WERI-Rb-1 (cell line): ENCODE measurements at regions not wholly inside any gene's neighbourhood (a gene's known extent, or its start where the extent isn't known, plus 50 kb on each side); places are given as distances from the start of the nearest gene placed in this dataset.

Experiments used
- DNase-seq: peaks from one replicate; pipeline ENCODE4 v3.0.0-alpha.2; 2020
- H3K27ac ChIP-seq: fragments of 250-450 bp; sonication (Bioruptor Pico); 2 replicates; pipeline ENCODE4 v1.5.1; 2020; ENCODE audit warnings: mild to moderate bottlenecking, moderate library complexity
- H3K27me3 ChIP-seq: fragments of 250-450 bp; sonication (Bioruptor Pico); 2 replicates; pipeline ENCODE4 v1.5.1; 2021; ENCODE audit warnings: mild to moderate bottlenecking, low read depth, moderate library complexity; ENCODE audit not compliant: insufficient read depth, severe bottlenecking
- H3K36me3 ChIP-seq: fragments of 250-450 bp; sonication (Bioruptor Pico); 2 replicates; pipeline ENCODE4 v1.5.1; 2020; ENCODE audit warnings: mild to moderate bottlenecking, moderate library complexity
- H3K4me3 ChIP-seq: 2 replicates; pipeline ENCODE4 v1.5.1; 2011; ENCODE audit warnings: low read depth, mild to moderate bottlenecking, control low read depth, low read length
- H3K9me3 ChIP-seq: fragments of 250-450 bp; sonication (Bioruptor Pico); 2 replicates; pipeline ENCODE4 v1.5.1; 2021; ENCODE audit warnings: mild to moderate bottlenecking, moderate library complexity; ENCODE audit not compliant: severe bottlenecking
- TF ChIP-seq, protein P1 (sequence below): IDR thresholded peaks from 2 replicates; pipeline ENCODE4 v1.5.1; 2011; ENCODE audit warnings: low read depth, mild to moderate bottlenecking, control low read depth, inconsistent platforms, low read length

DNA sequence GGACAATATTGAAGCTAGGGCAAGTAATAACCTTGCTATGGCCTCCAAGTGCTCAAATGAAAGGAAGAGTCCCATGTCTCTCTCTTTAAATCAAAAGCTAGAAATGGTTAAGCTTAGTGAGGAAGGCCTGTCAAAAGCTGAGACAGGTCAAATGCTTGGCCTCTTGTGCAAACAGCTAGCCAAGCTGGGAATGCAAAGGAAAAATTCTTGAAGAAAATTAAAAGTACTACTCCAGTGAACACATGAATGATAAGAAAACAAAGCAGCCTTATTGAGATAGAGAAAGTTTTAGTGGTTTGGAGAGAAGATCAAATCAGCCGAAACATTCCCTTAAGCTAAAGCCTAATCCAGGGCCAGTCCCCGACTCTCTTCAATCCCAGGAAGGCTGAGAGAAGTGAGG, 84.1 kb upstream of the PLEKHA5 start:
- no peak overlapping the region for H3K4me3 ChIP-seq
- no peaks in the 10 kb centered on the region for H3K27me3 ChIP-seq
- no peaks in the 10 kb centered on the region for H3K36me3 ChIP-seq
- no peak overlapping the region for H3K27ac ChIP-seq
- H3K9me3 ChIP-seq = no peaks in the 10 kb centered on the region
- DNase-seq = no peak
- TF ChIP-seq, protein P1, sequence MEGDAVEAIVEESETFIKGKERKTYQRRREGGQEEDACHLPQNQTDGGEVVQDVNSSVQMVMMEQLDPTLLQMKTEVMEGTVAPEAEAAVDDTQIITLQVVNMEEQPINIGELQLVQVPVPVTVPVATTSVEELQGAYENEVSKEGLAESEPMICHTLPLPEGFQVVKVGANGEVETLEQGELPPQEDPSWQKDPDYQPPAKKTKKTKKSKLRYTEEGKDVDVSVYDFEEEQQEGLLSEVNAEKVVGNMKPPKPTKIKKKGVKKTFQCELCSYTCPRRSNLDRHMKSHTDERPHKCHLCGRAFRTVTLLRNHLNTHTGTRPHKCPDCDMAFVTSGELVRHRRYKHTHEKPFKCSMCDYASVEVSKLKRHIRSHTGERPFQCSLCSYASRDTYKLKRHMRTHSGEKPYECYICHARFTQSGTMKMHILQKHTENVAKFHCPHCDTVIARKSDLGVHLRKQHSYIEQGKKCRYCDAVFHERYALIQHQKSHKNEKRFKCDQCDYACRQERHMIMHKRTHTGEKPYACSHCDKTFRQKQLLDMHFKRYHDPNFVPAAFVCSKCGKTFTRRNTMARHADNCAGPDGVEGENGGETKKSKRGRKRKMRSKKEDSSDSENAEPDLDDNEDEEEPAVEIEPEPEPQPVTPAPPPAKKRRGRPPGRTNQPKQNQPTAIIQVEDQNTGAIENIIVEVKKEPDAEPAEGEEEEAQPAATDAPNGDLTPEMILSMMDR = no peak

DNA sequence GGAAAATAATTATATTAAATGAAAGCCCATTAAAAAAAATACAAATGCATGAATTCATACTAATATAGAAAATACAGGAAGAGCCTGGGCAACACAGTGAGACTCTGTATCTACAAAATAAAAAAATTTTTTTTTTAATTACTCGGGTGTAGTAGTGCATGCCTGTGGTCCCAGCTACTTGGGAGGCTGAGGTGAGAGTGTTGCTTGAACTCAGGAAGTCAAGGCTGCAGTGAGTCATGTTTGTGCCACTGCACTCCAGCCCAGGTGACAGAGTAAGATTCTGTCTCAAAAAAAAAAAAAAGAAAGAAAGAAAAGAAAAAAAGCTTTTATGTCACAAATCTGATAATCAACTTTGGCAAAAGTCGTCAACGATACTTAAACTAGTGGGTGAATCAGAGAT, 80.6 kb upstream of the PLEKHA5 start:
- TF ChIP-seq, protein P1 = no peak
- Histone ChIP-seq H3K27me3 (no peaks in the 10 kb centered on the region), H3K9me3 (no peaks in the 10 kb centered on the region), H3K27ac (no peak overlapping the region), H3K36me3 (no peaks in the 10 kb centered on the region), H3K4me3 (no peak overlapping the region)
- DNase-seq = no peak

DNA sequence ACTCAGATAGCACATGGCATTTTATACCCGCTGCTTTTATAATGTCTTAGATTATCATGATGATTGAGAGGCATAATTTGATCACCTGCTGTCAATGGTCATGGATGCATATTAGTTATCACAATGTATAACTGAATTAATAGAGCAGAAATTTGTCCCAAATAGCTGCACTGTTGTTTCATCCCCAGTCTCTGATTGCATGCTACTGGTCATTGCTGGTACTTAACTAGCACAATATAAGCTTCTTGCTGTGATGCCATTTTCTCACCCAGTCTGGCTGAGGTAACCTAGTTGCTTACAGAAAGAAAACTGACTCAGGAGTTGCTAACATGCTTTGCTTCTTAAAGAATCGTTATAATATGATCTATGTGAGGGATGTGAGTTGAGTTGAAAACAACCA, 76.8 kb upstream of the PLEKHA5 start:
- no peak overlapping the region for H3K4me3 ChIP-seq
- no peaks in the 10 kb centered on the region for H3K9me3 ChIP-seq
- no peak overlapping the region for H3K27ac ChIP-seq
- H3K36me3 ChIP-seq = no peaks in the 10 kb centered on the region
- no peak for DNase-seq
- TF ChIP-seq, protein P1 = no peak
- no peaks in the 10 kb centered on the region for H3K27me3 ChIP-seq

DNA sequence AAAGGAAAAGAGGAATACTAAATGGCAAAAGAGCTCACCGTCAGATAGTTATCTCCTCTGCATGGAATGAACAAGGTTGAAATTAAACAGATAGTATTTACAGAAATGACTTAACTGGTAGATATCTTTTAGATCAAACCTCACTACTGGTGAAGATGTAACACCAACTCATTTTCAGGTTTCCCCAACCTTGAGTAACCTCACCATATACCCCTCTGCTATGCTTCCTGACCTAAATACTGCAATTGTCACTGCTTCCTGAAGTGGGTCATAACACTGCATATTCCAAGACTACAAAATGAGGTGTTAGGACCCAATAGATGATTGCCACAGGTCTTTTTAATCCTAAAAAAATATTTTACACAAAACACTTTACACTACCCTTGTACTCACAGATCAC, 76.3 kb upstream of the PLEKHA5 start:
- Histone ChIP-seq H3K9me3 (no peaks in the 10 kb centered on the region), H3K4me3 (no peak overlapping the region), H3K27ac (no peak overlapping the region), H3K27me3 (no peaks in the 10 kb centered on the region), H3K36me3 (no peaks in the 10 kb centered on the region)
- TF ChIP-seq, protein P1 = no peak
- DNase-seq = no peak

DNA sequence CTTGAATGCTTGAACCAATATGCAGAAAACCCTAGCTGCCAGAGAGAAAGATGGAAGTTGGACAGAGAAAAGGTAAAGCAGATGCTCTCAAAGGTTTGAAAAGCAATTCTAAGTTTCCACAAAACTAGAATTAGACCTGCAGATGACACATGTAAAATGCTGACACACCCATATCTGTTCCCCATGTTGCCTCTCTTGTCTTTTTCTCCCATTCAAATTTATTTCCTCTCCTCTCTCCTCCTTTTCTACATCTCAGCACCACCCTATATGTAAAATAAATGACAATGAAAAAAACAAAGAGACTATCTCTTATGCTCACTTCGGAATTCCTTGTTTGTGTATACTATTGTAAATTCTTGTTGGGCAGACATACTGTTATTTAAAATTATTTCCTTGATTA, 75.5 kb upstream of the PLEKHA5 start:
- Histone ChIP-seq H3K4me3 (no peak overlapping the region), H3K9me3 (no peaks in the 10 kb centered on the region), H3K27me3 (no peaks in the 10 kb centered on the region), H3K36me3 (no peaks in the 10 kb centered on the region), H3K27ac (no peak overlapping the region)
- DNase-seq = no peak
- TF ChIP-seq, protein P1 = no peak

DNA sequence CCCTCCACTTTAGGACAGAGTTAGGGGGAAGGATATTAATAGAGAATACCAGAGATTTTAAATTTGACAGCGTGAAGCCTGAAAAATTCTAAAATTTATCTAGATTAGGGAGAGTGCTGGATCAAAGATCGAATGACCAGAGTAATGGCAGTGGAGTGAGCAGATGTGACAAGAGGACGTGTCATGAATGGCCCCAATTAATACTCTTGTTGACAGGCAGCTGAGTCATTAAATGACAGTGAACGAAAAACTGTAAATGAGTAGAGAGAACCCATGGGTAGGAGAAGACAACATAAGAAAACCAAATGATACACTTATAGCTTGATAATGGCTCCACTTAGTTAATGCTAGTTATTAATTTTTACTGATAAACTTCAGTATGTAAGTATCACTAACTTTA, 73.9 kb upstream of the PLEKHA5 start:
- no peak for DNase-seq
- no peak overlapping the region for H3K4me3 ChIP-seq

More for the DNA sequence above, 73.9 kb upstream of the PLEKHA5 start:
- Histone ChIP-seq H3K9me3 (no peaks in the 10 kb centered on the region), H3K36me3 (no peaks in the 10 kb centered on the region), H3K27me3 (no peaks in the 10 kb centered on the region), H3K27ac (no peak overlapping the region)
- TF ChIP-seq, protein P1 = no peak
